ENCODE measurements at regions not wholly inside any gene's neighbourhood (a gene's known extent, or its start where the extent isn't known, plus 50 kb on each side); places are given as distances from the start of the nearest gene placed in this dataset.

DNA sequence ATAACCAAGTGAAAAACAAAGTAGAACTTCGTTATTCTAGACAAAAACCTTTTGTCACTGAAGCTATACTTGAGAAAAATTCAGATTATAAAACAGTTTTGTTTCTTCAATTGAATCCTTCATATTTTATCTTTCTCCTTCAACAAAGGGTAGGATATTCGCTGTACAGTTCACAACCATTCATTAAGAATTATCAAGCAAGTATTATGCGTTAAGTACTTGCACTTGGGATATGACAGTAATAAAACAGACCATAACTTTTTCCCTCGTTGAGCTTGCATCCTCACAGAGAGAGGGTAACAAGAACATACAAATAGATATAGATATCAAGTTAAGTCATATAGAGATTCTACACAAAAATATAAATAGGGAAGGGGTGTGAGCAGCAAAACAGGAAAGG is 61.2 kb upstream of the MEOX2 start:
- TF ChIP-seq, protein P1, sequence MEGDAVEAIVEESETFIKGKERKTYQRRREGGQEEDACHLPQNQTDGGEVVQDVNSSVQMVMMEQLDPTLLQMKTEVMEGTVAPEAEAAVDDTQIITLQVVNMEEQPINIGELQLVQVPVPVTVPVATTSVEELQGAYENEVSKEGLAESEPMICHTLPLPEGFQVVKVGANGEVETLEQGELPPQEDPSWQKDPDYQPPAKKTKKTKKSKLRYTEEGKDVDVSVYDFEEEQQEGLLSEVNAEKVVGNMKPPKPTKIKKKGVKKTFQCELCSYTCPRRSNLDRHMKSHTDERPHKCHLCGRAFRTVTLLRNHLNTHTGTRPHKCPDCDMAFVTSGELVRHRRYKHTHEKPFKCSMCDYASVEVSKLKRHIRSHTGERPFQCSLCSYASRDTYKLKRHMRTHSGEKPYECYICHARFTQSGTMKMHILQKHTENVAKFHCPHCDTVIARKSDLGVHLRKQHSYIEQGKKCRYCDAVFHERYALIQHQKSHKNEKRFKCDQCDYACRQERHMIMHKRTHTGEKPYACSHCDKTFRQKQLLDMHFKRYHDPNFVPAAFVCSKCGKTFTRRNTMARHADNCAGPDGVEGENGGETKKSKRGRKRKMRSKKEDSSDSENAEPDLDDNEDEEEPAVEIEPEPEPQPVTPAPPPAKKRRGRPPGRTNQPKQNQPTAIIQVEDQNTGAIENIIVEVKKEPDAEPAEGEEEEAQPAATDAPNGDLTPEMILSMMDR (IDR thresholded peaks at IDR 0.05; ENCODE audit: low read depth, low read length, poor library complexity, severe bottlenecking), result no peak
- TF ChIP-seq EZH2phosphoT487 (IDR thresholded peaks at IDR 0.05; ENCODE audit: borderline replicate concordance, low read length), result no peak

Data from DOHH2 (cell line).